ENCODE measurements at regions not wholly inside any gene's neighbourhood (a gene's known extent, or its start where the extent isn't known, plus 50 kb on each side); places are given as distances from the start of the nearest gene placed in this dataset.
A peak's percentile ranks its signal among the peaks of the same experiment; 100 is the strongest.
"Not testable (repeated sequence)": the region's sequence is repeated elsewhere in the genome, so short reads cannot be mapped to it uniquely, and the experiment has no call there.

GRCh38 chr3:115204475-115204874 lies 57.4 kb upstream of the ZBTB20 start:
- H3K4me3 ChIP-seq (ENCODE audit: low read length), result no peak overlapping the region
- no peak for TF ChIP-seq CTCF (conservative IDR thresholded peaks at IDR 0.05; ENCODE audit: low read length)
- DNase-seq (ENCODE audit: low read depth), result peak; percentile 9

- H3K4me3 ChIP-seq (ENCODE audit: low read length), result no peak overlapping the region
- no peak for DNase-seq (ENCODE audit: low read depth)
- TF ChIP-seq CTCF (conservative IDR thresholded peaks at IDR 0.05; ENCODE audit: low read length), result no peak
Measured at GRCh38 chr3:115208066-115208750, 61.1 kb upstream of the ZBTB20 start.

- TF ChIP-seq CTCF (conservative IDR thresholded peaks at IDR 0.05; ENCODE audit: low read length), result no peak
- no peak overlapping the region for H3K4me3 ChIP-seq (ENCODE audit: low read length)
- no peak for DNase-seq (ENCODE audit: low read depth)
Measured at GRCh38 chr3:115211810-115212492, 64.9 kb upstream of the ZBTB20 start.

- H3K4me3 ChIP-seq (ENCODE audit: low read length), result no peak overlapping the region
- no peak for DNase-seq (ENCODE audit: low read depth)
- no peak for TF ChIP-seq CTCF (conservative IDR thresholded peaks at IDR 0.05; ENCODE audit: low read length)
Measured at GRCh38 chr3:115212615-115213014, 65.5 kb upstream of the ZBTB20 start.

- not testable (repeated sequence) for H3K4me3 ChIP-seq (ENCODE audit: low read length); DNase-seq (ENCODE audit: low read depth)
Measured at GRCh38 chr3:115213052-115213451, 66.0 kb upstream of the ZBTB20 start.

- H3K4me3 ChIP-seq (ENCODE audit: low read length), result no peak overlapping the region
- no peak for DNase-seq (ENCODE audit: low read depth)
- TF ChIP-seq CTCF (conservative IDR thresholded peaks at IDR 0.05; ENCODE audit: low read length), result no peak
Measured at GRCh38 chr3:115217292-115217677, 70.2 kb upstream of the ZBTB20 start.

- peak; percentile 64 for DNase-seq (ENCODE audit: low read depth)
- no peak overlapping the region; the same call in 1 of the 2 replicates for H3K4me3 ChIP-seq (ENCODE audit: low read length)
- TF ChIP-seq CTCF (conservative IDR thresholded peaks at IDR 0.05; ENCODE audit: low read length), result peak; percentile 80
Measured at GRCh38 chr3:115217678-115218451, 70.8 kb upstream of the ZBTB20 start.

All from AG10803 (cell line).